Spleen (tissue), 7 donors: ENCODE measurements at regions not wholly inside any gene's neighbourhood (a gene's known extent, or its start where the extent isn't known, plus 50 kb on each side); places are given as distances from the start of the nearest gene placed in this dataset.

ENCODE experiments used
- CTCF ChIP-seq, 11 experiments: fragments of 200-600 bp in 7 of 11; fragments of 450-650 bp in 4 of 11; sonication (generic) in 4 of 11; IDR thresholded peaks in 8 of 11; conservative IDR thresholded peaks in 3 of 11; 1 replicate in 7 of 11; 2 replicates in 4 of 11; pipeline versions ENCODE4 v1.4.0 to v1.8.0; 2016 to 2021; ENCODE audit warnings: antibody characterized with exemption in 11 of 11, inconsistent platforms in 4 of 11, mild to moderate bottlenecking in 1 of 11
- POLR2A ChIP-seq, 3 donors: fragments of 450-650 bp; IDR thresholded peaks; one replicate each; pipeline ENCODE4 v1.5.1; 2017; ENCODE audit warnings: antibody characterized with exemption in 3 of 3, mild to moderate bottlenecking in 1 of 3
- POLR2AphosphoS5 ChIP-seq, 3 donors: sonication (generic); formaldehyde crosslinking; IDR thresholded peaks; one replicate each; pipeline ENCODE4 v1.5.1; 2017; ENCODE audit warnings: antibody characterized with exemption in 3 of 3
- donor health status: DM: no; HTN: no; CAD: no; lungs with moderate emphysema.
- donor health status: DM: no; HTN: no; CAD: no.
- donor health status: DM: no; HTN: no; CAD: no.

- TF ChIP-seq CTCF (IDR thresholded peaks at IDR 0.05 in 8 of 11, conservative IDR thresholded peaks at IDR 0.05 in 3 of 11) (no peak), POLR2A (IDR thresholded peaks at IDR 0.05) (no peak), POLR2AphosphoS5 (IDR thresholded peaks at IDR 0.05) (no peak)
These were observed 336.4 kb downstream of the FOXG1 start for GRCh38 chr14:29102996-29103395.
